T-helper 2 cell treated with Interferon-gamma antibody and Interleukin-4, amounts not matched to agents 100 ng/mL and 5 ng/mL, for 36 hours (primary cell): ENCODE measurements at regions not wholly inside any gene's neighbourhood (a gene's known extent, or its start where the extent isn't known, plus 50 kb on each side); places are given as distances from the start of the nearest gene placed in this dataset.

ENCODE experiments used
- intact Hi-C: fragments of 100-400 bp; cut with micrococcal nuclease; formaldehyde crosslinking; loops from one replicate; pipeline ENCODE4 v1.15.1; 2023

- intact Hi-C loops: no loop called here
Measured at GRCh38 chr4:179919587-179919986, 2323.6 kb upstream of the TENM3 start.

DNA sequence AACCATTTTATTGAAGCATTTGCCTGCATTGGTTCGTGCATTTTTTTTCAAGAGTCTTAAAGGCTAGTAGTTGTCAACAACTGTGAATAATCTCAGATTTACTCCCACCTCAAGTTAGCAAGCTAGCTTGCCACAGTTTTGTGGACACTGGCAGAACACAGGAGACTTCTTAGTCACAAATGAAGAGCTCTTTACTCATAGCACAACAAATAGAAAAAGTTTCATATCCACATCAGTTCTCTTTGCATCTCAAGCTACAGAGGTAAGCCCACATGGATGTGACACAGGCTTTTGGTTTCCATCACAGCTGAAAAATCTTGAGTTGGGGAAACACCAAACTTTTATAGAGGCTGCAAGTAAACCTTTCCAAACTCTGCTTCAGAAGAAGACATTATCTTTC, 2315.7 kb upstream of the TENM3 start:
- intact Hi-C loops: no loop called here

GRCh38 chr4:179941911-179942310, 2301.3 kb upstream of the TENM3 start:
- intact Hi-C loops: no loop called here

- intact Hi-C loops: no loop called here
Measured at GRCh38 chr4:179976777-179977176, 2266.4 kb upstream of the TENM3 start.

DNA sequence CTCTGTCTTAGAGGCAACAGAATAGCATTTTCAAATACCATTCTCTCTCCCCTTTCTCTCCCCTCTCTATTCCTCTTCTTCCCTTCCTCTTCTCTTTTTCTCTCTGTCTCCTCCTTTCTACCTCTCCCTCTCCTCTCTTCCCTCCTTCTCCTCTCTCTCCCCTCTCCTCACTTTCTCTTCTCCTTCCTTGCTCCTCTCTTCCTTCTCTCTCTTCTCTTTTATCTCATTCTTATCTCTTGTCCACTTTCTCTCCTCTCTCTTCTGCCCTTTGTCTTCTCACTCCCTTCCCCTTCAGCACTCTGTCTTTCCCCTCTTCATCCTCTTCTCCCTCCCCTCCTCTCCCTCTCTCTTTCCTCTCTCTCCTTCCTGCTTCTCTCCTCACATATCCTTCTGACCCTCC, 2265.8 kb upstream of the TENM3 start:
- intact Hi-C loops: no loop called here

GRCh38 chr4:179981161-179981560, 2262.0 kb upstream of the TENM3 start:
- intact Hi-C loops: no loop called here

GRCh38 chr4:179989975-179990374, 2253.2 kb upstream of the TENM3 start:
- intact Hi-C loops: no loop called here

DNA sequence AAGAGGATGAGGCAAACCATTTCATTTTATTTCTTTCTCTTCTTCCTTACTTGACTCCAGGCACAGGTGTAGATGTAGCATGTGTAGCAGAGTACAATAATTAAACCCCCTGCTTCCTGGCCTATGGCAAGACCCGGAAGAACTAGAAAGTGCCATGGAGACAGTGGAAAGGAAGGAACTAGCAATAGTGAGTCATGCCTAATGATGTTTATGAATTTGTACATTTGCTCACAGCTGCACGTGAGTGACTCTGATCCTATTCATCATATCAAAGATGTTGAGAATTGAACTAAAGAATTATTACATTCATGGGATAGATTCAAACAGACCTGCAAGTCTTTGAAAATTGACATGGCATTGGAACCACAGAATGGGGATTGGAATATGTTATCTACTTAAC, 2233.9 kb upstream of the TENM3 start:
- intact Hi-C loops: no loop called here

DNA sequence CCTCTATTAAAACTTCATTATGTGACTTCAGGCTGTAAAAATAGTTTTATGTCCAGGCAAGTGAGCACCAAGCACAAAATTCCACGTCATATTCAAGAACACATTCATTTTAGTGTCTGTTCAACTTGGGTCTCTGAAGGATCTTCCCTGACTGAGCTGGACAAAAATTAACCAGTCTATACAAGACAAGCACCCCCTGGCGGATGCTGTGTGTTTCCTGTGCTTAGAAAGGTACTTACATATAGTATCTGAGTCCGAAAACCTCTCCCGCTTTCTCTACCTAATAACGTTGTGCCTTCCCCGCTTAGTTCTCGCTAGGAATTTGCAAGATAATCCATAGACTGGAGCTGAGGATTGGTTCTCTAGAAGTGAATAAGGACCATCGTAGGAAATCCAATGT, 2214.5 kb upstream of the TENM3 start:
- intact Hi-C loops: no loop called here

DNA sequence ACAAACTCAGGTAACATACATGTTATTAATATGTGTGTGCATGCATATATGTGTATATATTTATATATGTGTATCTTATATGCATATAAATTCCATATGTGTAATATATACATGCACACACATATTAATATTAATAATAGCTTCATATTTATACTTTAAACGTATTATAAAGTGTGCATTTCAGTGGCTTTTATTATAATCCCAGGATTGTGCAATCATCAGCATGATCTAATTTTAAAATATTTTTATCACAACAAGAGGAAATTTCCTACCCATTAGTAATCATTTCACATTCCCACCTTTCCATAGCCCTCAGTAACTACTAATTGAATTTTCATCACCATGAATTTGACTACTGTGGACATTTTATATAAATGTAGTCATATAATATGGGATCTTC, 2211.9 kb upstream of the TENM3 start:
- intact Hi-C loops: no loop called here

DNA sequence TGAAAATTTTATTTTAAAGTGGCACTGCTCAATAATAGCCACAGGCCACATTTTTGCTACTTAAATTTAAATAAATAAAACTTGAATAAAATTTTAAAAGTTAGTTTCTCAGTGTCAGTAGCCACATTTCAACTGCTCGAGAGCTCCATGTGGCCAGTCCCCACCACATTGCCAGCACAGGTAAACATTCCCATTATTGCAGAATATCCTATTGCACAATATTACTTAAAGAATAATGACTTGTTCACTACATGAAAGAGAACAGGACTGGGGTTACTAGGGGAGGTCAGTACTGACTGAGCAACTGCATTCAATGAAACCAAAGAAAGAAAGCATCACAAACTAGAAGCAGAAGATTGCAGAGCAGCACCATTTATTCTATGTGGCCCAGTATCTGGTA, 2201.6 kb upstream of the TENM3 start:
- intact Hi-C loops: no loop called here

DNA sequence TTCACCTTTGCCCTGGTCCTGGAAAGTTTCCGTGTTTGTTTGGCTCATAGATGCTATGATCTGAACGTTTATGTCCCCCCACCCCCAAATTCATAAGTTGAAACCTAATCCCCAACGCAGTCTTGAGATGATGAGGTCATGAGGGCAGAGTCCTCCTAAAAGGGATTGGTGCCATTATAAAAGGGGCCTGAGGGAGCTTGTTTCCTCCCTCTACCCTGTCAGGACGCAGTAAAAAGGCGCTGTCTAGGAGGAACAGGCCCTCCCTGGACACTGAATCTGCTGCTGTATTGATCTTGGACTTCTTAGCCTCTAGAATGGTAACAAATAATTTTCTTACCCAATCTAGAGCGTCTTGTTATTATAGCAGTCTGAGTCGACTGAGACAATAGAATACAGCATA, 2190.6 kb upstream of the TENM3 start:
- intact Hi-C loops: no loop called here

GRCh38 chr4:180054291-180054690, 2188.9 kb upstream of the TENM3 start:
- intact Hi-C loops: no loop called here

- intact Hi-C loops: no loop called here
Measured at GRCh38 chr4:180057299-180057721, 2185.9 kb upstream of the TENM3 start.

DNA sequence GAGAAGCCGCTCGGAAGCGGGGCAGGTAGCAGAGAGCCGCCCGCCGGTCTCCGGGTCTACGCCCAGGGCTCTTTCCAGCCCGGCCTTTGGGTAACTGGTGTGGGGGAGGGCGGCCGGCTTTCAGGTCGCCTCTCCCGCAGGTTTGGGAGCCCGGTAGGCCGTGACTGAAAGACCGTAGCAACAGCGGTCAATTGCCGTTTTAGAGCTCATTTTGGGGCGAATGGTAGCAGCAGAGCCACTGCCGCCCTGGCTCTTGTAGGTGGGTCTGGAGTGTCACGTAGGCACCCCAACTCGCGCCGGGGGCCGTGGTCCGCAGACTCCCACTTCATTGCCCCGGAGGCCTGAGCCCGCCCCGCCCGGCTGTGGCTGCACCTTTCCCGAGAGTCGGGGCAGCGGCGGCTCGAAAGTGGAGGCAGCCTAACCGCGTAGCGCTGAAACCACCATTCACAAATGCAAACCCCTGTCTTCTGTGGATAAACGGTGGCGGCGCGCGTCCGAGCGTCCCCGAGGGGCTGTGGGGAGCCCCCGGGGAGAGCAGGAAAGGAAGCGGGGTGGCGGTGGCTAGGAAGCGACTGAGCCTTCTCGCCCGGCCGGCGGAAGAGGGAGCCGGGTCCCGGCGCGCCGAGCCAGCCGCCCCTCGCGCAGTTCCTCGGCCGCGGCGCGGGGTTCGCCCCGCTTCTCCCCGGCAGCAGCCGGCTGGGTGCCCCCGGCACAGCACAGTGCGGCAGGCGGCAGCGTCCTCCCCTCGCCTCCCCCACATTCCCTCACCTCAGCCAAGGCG, 2185.1 kb upstream of the TENM3 start:
- intact Hi-C loops: no loop called here

GRCh38 chr4:180058691-180059215, 2184.4 kb upstream of the TENM3 start:
- intact Hi-C loops: no loop called here

DNA sequence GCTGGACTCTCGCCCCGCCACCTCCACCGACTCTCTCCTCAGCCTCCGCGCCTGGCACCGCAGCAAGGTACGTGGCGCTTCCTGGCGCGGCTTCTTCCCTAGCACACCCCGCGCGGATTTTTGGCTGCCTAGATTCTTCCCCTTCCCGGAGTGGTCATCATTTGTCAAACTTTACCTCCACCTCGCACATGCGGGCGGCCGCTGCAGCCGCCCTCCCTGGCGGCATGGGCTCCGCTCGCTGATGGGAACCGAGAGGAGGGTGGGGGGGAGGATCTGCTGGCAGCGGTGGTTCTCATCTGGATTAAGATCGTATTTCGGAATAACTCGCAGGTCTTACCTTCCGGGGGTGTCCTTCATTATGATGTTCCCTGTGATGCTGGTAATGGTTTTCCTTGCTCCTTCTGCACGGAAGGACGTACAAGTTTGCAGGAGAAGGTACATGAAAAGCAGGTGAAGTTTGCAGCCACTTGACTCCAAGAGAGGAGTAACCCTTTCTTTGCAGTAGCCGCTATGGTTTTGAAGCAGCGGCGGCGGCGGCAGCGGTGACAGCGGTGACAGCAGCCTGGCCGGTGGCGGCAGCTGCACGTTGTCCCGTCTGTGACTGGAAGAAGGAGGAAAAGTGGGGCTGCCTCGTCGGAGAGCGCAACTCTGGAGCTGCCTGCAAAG, 2183.9 kb upstream of the TENM3 start:
- intact Hi-C loops: no loop called here

- intact Hi-C loops: no loop called here
Measured at GRCh38 chr4:180060159-180060889, 2182.9 kb upstream of the TENM3 start.

DNA sequence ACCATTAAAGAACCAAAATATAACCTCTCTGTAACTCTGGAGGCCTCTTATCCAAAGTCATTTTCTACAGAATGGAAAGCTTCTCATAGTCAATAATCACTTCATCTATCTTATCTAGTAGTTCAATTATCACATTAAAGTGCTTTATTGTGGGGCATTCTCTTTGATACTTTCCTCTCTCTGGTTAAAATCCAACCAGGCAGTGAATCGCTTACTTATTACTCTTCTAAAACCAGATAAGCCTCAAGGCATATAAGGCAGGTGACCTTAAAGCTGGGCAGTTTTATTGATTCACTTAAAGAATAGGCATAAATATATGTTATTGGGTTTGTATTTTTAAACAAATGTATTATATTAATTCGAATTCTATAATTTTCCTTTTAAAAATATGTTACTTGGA, 2162.1 kb upstream of the TENM3 start:
- intact Hi-C loops: no loop called here

GRCh38 chr4:180084561-180084960, 2158.6 kb upstream of the TENM3 start:
- intact Hi-C loops: no loop called here

DNA sequence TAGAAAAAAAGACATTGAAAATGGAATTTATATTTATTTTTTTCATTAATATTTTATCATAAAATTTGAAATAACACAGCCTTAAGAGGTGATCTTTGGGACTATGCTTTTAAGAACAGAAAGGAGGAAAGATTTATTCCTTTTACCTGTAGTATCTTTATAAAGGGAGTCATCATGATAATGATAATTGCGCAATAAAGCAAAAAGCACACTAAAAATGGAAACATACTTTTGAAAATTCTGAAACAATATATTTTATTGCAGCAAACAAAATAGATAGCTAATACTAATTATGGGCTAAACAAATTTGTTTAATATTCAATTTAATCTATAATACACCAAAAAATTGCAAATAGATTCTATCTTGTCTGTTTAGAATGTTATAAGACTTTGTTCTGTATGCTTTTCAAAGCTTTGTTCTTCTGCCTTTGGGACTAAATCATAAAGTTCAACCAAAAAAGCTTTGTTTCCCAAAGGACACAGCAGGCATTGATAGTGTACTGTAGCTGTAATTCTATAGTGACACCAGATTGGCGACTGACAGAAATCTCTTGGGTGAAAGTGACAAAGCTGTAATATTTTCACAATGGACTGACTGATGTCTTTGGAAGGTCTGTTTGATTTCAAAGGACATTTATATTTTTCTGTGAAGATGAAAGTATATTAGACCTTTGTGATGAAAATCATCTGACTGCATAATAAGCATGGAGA, 2156.6 kb upstream of the TENM3 start:
- intact Hi-C loops: no loop called here

DNA sequence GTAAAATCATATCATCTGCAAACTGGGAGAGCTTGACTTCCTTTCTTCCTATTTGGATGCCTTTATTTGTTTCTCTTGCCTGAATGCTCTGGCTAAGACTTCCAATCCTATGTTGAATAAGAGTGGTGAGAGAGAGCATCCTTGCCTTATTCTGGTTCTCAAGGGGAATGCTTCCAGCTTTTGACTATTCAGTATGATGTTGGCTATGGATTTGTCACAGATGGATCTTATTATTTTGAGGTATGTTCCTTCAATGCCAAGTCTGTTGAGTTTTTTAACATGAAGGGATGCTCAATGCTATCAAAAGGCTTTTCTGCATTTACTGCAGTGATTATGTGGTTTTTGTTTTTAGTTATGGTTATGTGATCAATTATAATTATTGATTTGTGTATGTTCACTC, 2144.6 kb upstream of the TENM3 start:
- intact Hi-C loops: no loop called here
